ENCODE measurements at regions not wholly inside any gene's neighbourhood (a gene's known extent, or its start where the extent isn't known, plus 50 kb on each side); places are given as distances from the start of the nearest gene placed in this dataset.

- H3K27ac ChIP-seq (ENCODE audit: low read length): no peak overlapping the region
- H3F3A ChIP-seq (ENCODE audit: insufficient read depth, low read length): no peaks in the 10 kb centered on the region
- no peak for DNase-seq
- no peaks in the 10 kb centered on the region for H3K4me1 ChIP-seq (ENCODE audit: low read length)
- no peak for TF ChIP-seq CTCF (IDR thresholded peaks at IDR 0.05; ENCODE audit: low read length)
- no peak for TF ChIP-seq EZH2 (optimal IDR thresholded peaks at IDR 0.05; ENCODE audit: low read depth, low read length)
- no peak for TF ChIP-seq EZH2phosphoT487 (IDR thresholded peaks at IDR 0.05; ENCODE audit: low read length)
- H3K79me2 ChIP-seq (ENCODE audit: low read length): no peaks in the 10 kb centered on the region
- H2AFZ ChIP-seq (ENCODE audit: low read length): no peak overlapping the region
- H4K20me1 ChIP-seq (ENCODE audit: insufficient read depth, low read length): no peaks in the 10 kb centered on the region
- H3K4me3 ChIP-seq (ENCODE audit: low read length): no peak overlapping the region
- H3K4me2 ChIP-seq (ENCODE audit: low read depth, low read length): no peak overlapping the region
- H3K9ac ChIP-seq (ENCODE audit: low read length): no peak overlapping the region
- no peaks in the 10 kb centered on the region for H3K36me3 ChIP-seq (replicated peaks; ENCODE audit: insufficient read depth, low read length)
- H3K9me2 ChIP-seq (replicated peaks; ENCODE audit: insufficient read depth, low read length): no peaks in the 10 kb centered on the region
- no peaks in the 10 kb centered on the region for H3K27me3 ChIP-seq (replicated peaks; ENCODE audit: insufficient read depth, low read length)
- no peaks in the 10 kb centered on the region for H3K9me3 ChIP-seq (replicated peaks; ENCODE audit: insufficient read depth, low read length)
These were observed 93.2 kb upstream of the MBNL1 start for GRCh38 chr3:152175528-152175889.

GRCh38 chr3:152176241-152176640 lies 92.5 kb upstream of the MBNL1 start:
- Histone ChIP-seq H4K20me1 (ENCODE audit: insufficient read depth, low read length) (no peaks in the 10 kb centered on the region), H3K36me3 (replicated peaks; ENCODE audit: insufficient read depth, low read length) (no peaks in the 10 kb centered on the region), H2AFZ (ENCODE audit: low read length) (no peak overlapping the region), H3K9ac (ENCODE audit: low read length) (no peak overlapping the region), H3K27ac (ENCODE audit: low read length) (no peak overlapping the region), H3F3A (ENCODE audit: insufficient read depth, low read length) (no peaks in the 10 kb centered on the region), H3K9me2 (replicated peaks; ENCODE audit: insufficient read depth, low read length) (no peaks in the 10 kb centered on the region), H3K79me2 (ENCODE audit: low read length) (no peaks in the 10 kb centered on the region), H3K4me2 (ENCODE audit: low read depth, low read length) (no peak overlapping the region), H3K4me3 (ENCODE audit: low read length) (no peak overlapping the region), H3K27me3 (replicated peaks; ENCODE audit: insufficient read depth, low read length) (no peaks in the 10 kb centered on the region), H3K9me3 (replicated peaks; ENCODE audit: insufficient read depth, low read length) (no peaks in the 10 kb centered on the region), H3K4me1 (ENCODE audit: low read length) (no peaks in the 10 kb centered on the region)
- no peak for DNase-seq
- TF ChIP-seq EZH2phosphoT487 (IDR thresholded peaks at IDR 0.05; ENCODE audit: low read length): no peak
- no peak for TF ChIP-seq CTCF (IDR thresholded peaks at IDR 0.05; ENCODE audit: low read length)
- no peak for TF ChIP-seq EZH2 (optimal IDR thresholded peaks at IDR 0.05; ENCODE audit: low read depth, low read length)

GRCh38 chr3:152176998-152177397 lies 91.7 kb upstream of the MBNL1 start:
- no peak overlapping the region for H3K4me2 ChIP-seq (ENCODE audit: low read depth, low read length)
- no peaks in the 10 kb centered on the region for H3K27me3 ChIP-seq (replicated peaks; ENCODE audit: insufficient read depth, low read length)
- no peaks in the 10 kb centered on the region for H3K4me1 ChIP-seq (ENCODE audit: low read length)
- no peak for DNase-seq
- H3F3A ChIP-seq (ENCODE audit: insufficient read depth, low read length): no peaks in the 10 kb centered on the region
- H3K27ac ChIP-seq (ENCODE audit: low read length): no peak overlapping the region
- H3K79me2 ChIP-seq (ENCODE audit: low read length): no peaks in the 10 kb centered on the region
- TF ChIP-seq EZH2 (optimal IDR thresholded peaks at IDR 0.05; ENCODE audit: low read depth, low read length): no peak
- TF ChIP-seq EZH2phosphoT487 (IDR thresholded peaks at IDR 0.05; ENCODE audit: low read length): no peak
- TF ChIP-seq CTCF (IDR thresholded peaks at IDR 0.05; ENCODE audit: low read length): no peak
- no peak overlapping the region for H3K9ac ChIP-seq (ENCODE audit: low read length)
- H4K20me1 ChIP-seq (ENCODE audit: insufficient read depth, low read length): no peaks in the 10 kb centered on the region
- no peaks in the 10 kb centered on the region for H3K36me3 ChIP-seq (replicated peaks; ENCODE audit: insufficient read depth, low read length)
- H3K9me2 ChIP-seq (replicated peaks; ENCODE audit: insufficient read depth, low read length): no peaks in the 10 kb centered on the region
- H3K9me3 ChIP-seq (replicated peaks; ENCODE audit: insufficient read depth, low read length): no peaks in the 10 kb centered on the region
- H2AFZ ChIP-seq (ENCODE audit: low read length): no peak overlapping the region
- no peak overlapping the region for H3K4me3 ChIP-seq (ENCODE audit: low read length)

All from MM.1S (cell line).